HepG2 (cell line): ENCODE measurements at regions not wholly inside any gene's neighbourhood (a gene's known extent, or its start where the extent isn't known, plus 50 kb on each side); places are given as distances from the start of the nearest gene placed in this dataset.

Source experiments
- ATF3 ChIP-seq: sonication (generic); formaldehyde crosslinking; IDR thresholded peaks from 2 replicates; pipeline ENCODE4 v1.4.0; 2020; ENCODE audit warnings: missing genetic modification reagents
- EP300 ChIP-seq, 3 experiments: sonication (generic) in 1 of 3; formaldehyde crosslinking in 1 of 3; IDR thresholded peaks; 2 replicates each; pipeline versions ENCODE4 v1.5.1 to v1.6.1; 2011 to 2020; ENCODE audit warnings: low read depth in 2 of 3, low read length in 2 of 3, borderline replicate concordance in 1 of 3, improper control_type of control experiment in 1 of 3, mild to moderate bottlenecking in 1 of 3, missing genetic modification reagents in 1 of 3, moderate library complexity in 1 of 3
- IKZF5 ChIP-seq: IDR thresholded peaks from 2 replicates; pipeline ENCODE4 v1.6.1; 2018; ENCODE audit warnings: missing genetic modification reagents, mild to moderate bottlenecking, missing compliant biosample characterization
- MYC ChIP-seq: sonication (generic); formaldehyde crosslinking; IDR thresholded peaks from 2 replicates; pipeline ENCODE4 v1.9.0; 2021; ENCODE audit warnings: missing genetic modification reagents, borderline replicate concordance
- NFATC3 ChIP-seq: sonication (generic); formaldehyde crosslinking; IDR thresholded peaks from 2 replicates; pipeline ENCODE4 v1.5.1; 2020; ENCODE audit warnings: mild to moderate bottlenecking, missing genetic modification reagents
- PHB2 ChIP-seq: fragments of 450-650 bp; IDR thresholded peaks from 2 replicates; pipeline ENCODE4 v1.6.1; 2018; ENCODE audit not compliant: partially characterized antibody
- ZBTB8A ChIP-seq: sonication (generic); formaldehyde crosslinking; IDR thresholded peaks from 2 replicates; pipeline ENCODE4 v1.4.0; 2020; ENCODE audit warnings: mild to moderate bottlenecking, low read depth, missing genetic modification reagents, borderline replicate concordance
- ZNF432 ChIP-seq: sonication (generic); formaldehyde crosslinking; IDR thresholded peaks from 2 replicates; pipeline ENCODE4 v1.5.0; 2020; ENCODE audit warnings: missing genetic modification reagents, mild to moderate bottlenecking, borderline replicate concordance
- TF ChIP-seq, protein P1 (sequence below): sonication (generic); formaldehyde crosslinking; IDR thresholded peaks from 2 replicates; pipeline ENCODE4 v1.5.0; 2020; ENCODE audit warnings: mild to moderate bottlenecking, missing genetic modification reagents, moderate library complexity
- TF ChIP-seq, protein P2 (sequence below): IDR thresholded peaks from 2 replicates; pipeline ENCODE4 v1.6.1; 2016

- no peak for TF ChIP-seq IKZF5 (CRISPR knock-in tag)
- no peak for TF ChIP-seq MYC
- no peak for TF ChIP-seq EP300 (IDR thresholded peaks at IDR 0.05; ENCODE audit: low read depth in 2 of 2, low read length in 2 of 2)
- no peak for TF ChIP-seq EP300 (CRISPR knock-in tag; IDR thresholded peaks at IDR 0.05; ENCODE audit: borderline replicate concordance)
- no peak for TF ChIP-seq ATF3 (CRISPR knock-in tag)
- no peak for TF ChIP-seq ZBTB8A (CRISPR knock-in tag)
- TF ChIP-seq, protein P1, sequence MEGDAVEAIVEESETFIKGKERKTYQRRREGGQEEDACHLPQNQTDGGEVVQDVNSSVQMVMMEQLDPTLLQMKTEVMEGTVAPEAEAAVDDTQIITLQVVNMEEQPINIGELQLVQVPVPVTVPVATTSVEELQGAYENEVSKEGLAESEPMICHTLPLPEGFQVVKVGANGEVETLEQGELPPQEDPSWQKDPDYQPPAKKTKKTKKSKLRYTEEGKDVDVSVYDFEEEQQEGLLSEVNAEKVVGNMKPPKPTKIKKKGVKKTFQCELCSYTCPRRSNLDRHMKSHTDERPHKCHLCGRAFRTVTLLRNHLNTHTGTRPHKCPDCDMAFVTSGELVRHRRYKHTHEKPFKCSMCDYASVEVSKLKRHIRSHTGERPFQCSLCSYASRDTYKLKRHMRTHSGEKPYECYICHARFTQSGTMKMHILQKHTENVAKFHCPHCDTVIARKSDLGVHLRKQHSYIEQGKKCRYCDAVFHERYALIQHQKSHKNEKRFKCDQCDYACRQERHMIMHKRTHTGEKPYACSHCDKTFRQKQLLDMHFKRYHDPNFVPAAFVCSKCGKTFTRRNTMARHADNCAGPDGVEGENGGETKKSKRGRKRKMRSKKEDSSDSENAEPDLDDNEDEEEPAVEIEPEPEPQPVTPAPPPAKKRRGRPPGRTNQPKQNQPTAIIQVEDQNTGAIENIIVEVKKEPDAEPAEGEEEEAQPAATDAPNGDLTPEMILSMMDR, result no peak
- no peak for TF ChIP-seq ZNF432 (CRISPR knock-in tag)
- no peak for TF ChIP-seq NFATC3 (CRISPR knock-in tag)
- no peak for TF ChIP-seq PHB2
- TF ChIP-seq, protein P2, sequence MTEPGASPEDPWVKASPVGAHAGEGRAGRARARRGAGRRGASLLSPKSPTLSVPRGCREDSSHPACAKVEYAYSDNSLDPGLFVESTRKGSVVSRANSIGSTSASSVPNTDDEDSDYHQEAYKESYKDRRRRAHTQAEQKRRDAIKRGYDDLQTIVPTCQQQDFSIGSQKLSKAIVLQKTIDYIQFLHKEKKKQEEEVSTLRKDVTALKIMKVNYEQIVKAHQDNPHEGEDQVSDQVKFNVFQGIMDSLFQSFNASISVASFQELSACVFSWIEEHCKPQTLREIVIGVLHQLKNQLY (CRISPR knock-in tag), result no peak
Observed at GRCh38 chr12:126390969-126391566, 1325.8 kb downstream of the AACS start.
